ENCODE measurements at regions not wholly inside any gene's neighbourhood (a gene's known extent, or its start where the extent isn't known, plus 50 kb on each side); places are given as distances from the start of the nearest gene placed in this dataset.
"Not testable (repeated sequence)": the region's sequence is repeated elsewhere in the genome, so short reads cannot be mapped to it uniquely, and the experiment has no call there.

GRCh38 chr1:189662190-189662589 is 815.5 kb downstream of the BRINP3 start:
- no peak for DNase-seq (ENCODE audit: low spot score)

- no peak for DNase-seq (ENCODE audit: low spot score)
Observed at GRCh38 chr1:189669846-189670245, 807.8 kb downstream of the BRINP3 start.

- DNase-seq (ENCODE audit: low spot score): no peak
Observed at GRCh38 chr1:189673217-189673616, 804.4 kb downstream of the BRINP3 start.

- no peak for DNase-seq (ENCODE audit: low spot score)
Observed at GRCh38 chr1:189675712-189676244, 801.9 kb downstream of the BRINP3 start.

GRCh38 chr1:189678779-189679178 is 798.9 kb downstream of the BRINP3 start:
- no peak for DNase-seq (ENCODE audit: low spot score)

GRCh38 chr1:189681252-189681919 is 796.3 kb downstream of the BRINP3 start:
- DNase-seq (ENCODE audit: low spot score): no peak

- no peak for DNase-seq (ENCODE audit: low spot score)
Observed at GRCh38 chr1:189682591-189682990, 795.1 kb downstream of the BRINP3 start.

- DNase-seq (ENCODE audit: low spot score): no peak
Observed at GRCh38 chr1:189686288-189686687, 791.4 kb downstream of the BRINP3 start.

GRCh38 chr1:189693140-189693539 is 784.5 kb downstream of the BRINP3 start:
- no peak for DNase-seq (ENCODE audit: low spot score)

- no peak for DNase-seq (ENCODE audit: low spot score)
Observed at GRCh38 chr1:189696297-189696696, 781.4 kb downstream of the BRINP3 start.

GRCh38 chr1:189697113-189697512 is 780.6 kb downstream of the BRINP3 start:
- DNase-seq (ENCODE audit: low spot score): no peak

GRCh38 chr1:189701606-189702005 is 776.1 kb downstream of the BRINP3 start:
- DNase-seq (ENCODE audit: low spot score): no peak

- DNase-seq (ENCODE audit: low spot score): no peak
Observed at GRCh38 chr1:189706594-189706993, 771.1 kb downstream of the BRINP3 start.

- DNase-seq (ENCODE audit: low spot score): peak; percentile 0
Observed at GRCh38 chr1:189708674-189709073, 769.0 kb downstream of the BRINP3 start.

GRCh38 chr1:189718147-189718795 is 759.4 kb downstream of the BRINP3 start:
- DNase-seq (ENCODE audit: low spot score): not testable (repeated sequence)

GRCh38 chr1:189726806-189727205 is 750.9 kb downstream of the BRINP3 start:
- DNase-seq (ENCODE audit: low spot score): no peak

GRCh38 chr1:189751311-189751710 is 726.4 kb downstream of the BRINP3 start:
- no peak for DNase-seq (ENCODE audit: low spot score)

- DNase-seq (ENCODE audit: low spot score): no peak
Observed at GRCh38 chr1:189752461-189752995, 725.1 kb downstream of the BRINP3 start.

- DNase-seq (ENCODE audit: low spot score): not testable (repeated sequence)
Observed at GRCh38 chr1:189755100-189755499, 722.6 kb downstream of the BRINP3 start.

GRCh38 chr1:189764391-189765320 is 713.0 kb downstream of the BRINP3 start:
- no peak for DNase-seq (ENCODE audit: low spot score)

- DNase-seq (ENCODE audit: low spot score): no peak
Observed at GRCh38 chr1:189769448-189769847, 708.2 kb downstream of the BRINP3 start.

- no peak for DNase-seq (ENCODE audit: low spot score)
Observed at GRCh38 chr1:189774721-189775287, 702.9 kb downstream of the BRINP3 start.
